HEK293T (cell line): ENCODE measurements at regions not wholly inside any gene's neighbourhood (a gene's known extent, or its start where the extent isn't known, plus 50 kb on each side); places are given as distances from the start of the nearest gene placed in this dataset.

Experiments used
- ARNT ChIP-seq: fragments of 450-650 bp; IDR thresholded peaks from 2 replicates; pipeline ENCODE4 v1.6.1; 2017; ENCODE audit warnings: mild to moderate bottlenecking
- BHLHE40 ChIP-seq: fragments of 450-650 bp; IDR thresholded peaks from 2 replicates; pipeline ENCODE4 v1.6.1; 2016; ENCODE audit warnings: mild to moderate bottlenecking, moderate library complexity, borderline replicate concordance
- ELF4 ChIP-seq: fragments of 450-650 bp; IDR thresholded peaks from 2 replicates; pipeline ENCODE4 v1.6.1; 2017; ENCODE audit warnings: antibody characterized with exemption
- FOXA1 ChIP-seq: fragments of 450-650 bp; IDR thresholded peaks from 2 replicates; pipeline ENCODE4 v1.6.1; 2016; ENCODE audit warnings: mild to moderate bottlenecking
- FOXM1 ChIP-seq: fragments of 450-650 bp; IDR thresholded peaks from 2 replicates; pipeline ENCODE4 v1.6.1; 2017; ENCODE audit warnings: mild to moderate bottlenecking, borderline replicate concordance
- HDGF ChIP-seq: fragments of 450-650 bp; IDR thresholded peaks from 2 replicates; pipeline ENCODE4 v1.6.1; 2017; ENCODE audit warnings: antibody characterized with exemption, borderline replicate concordance
- L3MBTL2 ChIP-seq: fragments of 450-650 bp; conservative IDR thresholded peaks from 2 replicates; pipeline ENCODE4 v1.6.1; 2016; ENCODE audit warnings: mild to moderate bottlenecking
- LEF1 ChIP-seq: fragments of 450-650 bp; IDR thresholded peaks from 2 replicates; pipeline ENCODE4 v1.6.1; 2017; ENCODE audit warnings: mild to moderate bottlenecking, borderline replicate concordance
- SP1 ChIP-seq: fragments of 450-650 bp; IDR thresholded peaks from 2 replicates; pipeline ENCODE4 v1.6.1; 2017
- SUZ12 ChIP-seq: fragments of 450-650 bp; IDR thresholded peaks from 2 replicates; pipeline ENCODE4 v1.6.1; 2016; ENCODE audit warnings: mild to moderate bottlenecking
- TARDBP ChIP-seq: fragments of 450-650 bp; IDR thresholded peaks from 2 replicates; pipeline ENCODE4 v1.6.1; 2016
- ZNF384 ChIP-seq: fragments of 450-650 bp; IDR thresholded peaks from 2 replicates; pipeline ENCODE4 v1.6.1; 2016
- TF ChIP-seq, protein P1 (sequence below): fragments of 450-650 bp; IDR thresholded peaks from 2 replicates; pipeline ENCODE4 v1.6.1; 2016

DNA sequence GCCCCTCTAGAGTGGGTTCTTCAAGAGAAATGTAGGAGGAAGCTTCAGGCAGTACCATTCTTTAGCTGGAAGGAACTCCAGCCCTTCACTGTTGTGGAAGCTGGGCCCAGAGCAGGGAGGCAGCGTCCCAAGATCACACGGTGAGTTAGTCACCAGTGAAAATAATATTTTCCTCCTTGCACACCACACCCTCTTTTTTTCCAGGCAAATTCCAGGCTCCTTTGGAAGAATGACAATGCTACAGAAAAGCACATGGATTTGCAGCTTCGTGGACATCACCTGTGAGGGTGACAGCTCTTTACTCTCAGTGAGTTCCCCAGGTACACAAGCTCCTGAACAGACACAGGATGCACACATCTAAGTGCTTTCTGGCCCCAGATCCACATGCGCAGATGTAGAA lies 157.1 kb downstream of the COL6A3 start:
- TF ChIP-seq HDGF (no peak), FOXM1 (no peak), TARDBP (no peak), ARNT (no peak), SUZ12 (no peak), SP1 (no peak), L3MBTL2 (no peak), BHLHE40 (no peak), ELF4 (no peak), ZNF384 (no peak), LEF1 (no peak), FOXA1 (no peak)
- TF ChIP-seq, protein P1, sequence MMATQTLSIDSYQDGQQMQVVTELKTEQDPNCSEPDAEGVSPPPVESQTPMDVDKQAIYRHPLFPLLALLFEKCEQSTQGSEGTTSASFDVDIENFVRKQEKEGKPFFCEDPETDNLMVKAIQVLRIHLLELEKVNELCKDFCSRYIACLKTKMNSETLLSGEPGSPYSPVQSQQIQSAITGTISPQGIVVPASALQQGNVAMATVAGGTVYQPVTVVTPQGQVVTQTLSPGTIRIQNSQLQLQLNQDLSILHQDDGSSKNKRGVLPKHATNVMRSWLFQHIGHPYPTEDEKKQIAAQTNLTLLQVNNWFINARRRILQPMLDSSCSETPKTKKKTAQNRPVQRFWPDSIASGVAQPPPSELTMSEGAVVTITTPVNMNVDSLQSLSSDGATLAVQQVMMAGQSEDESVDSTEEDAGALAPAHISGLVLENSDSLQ = no peak
